Activated CD4-positive, alpha-beta memory T cell treated with anti-CD3 and anti-CD28 coated beads for 36 hours (primary cell): ENCODE measurements at regions not wholly inside any gene's neighbourhood (a gene's known extent, or its start where the extent isn't known, plus 50 kb on each side); places are given as distances from the start of the nearest gene placed in this dataset.

Source experiments
- CTCF ChIA-PET: fragments of 350-600 bp; sonication (Branson Sonifier 250); formaldehyde crosslinking; loops from one replicate; lab custom pipeline; 2021; ENCODE audit warnings: antibody characterized with exemption, inconsistent platforms; lab: Charles Lee
- POLR2A ChIA-PET: fragments of 350-600 bp; sonication (Branson Sonifier 250); formaldehyde crosslinking; loops from one replicate; lab custom pipeline; 2021; ENCODE audit warnings: antibody characterized with exemption; lab: Charles Lee
- DNase-seq: peaks from one replicate; pipeline ENCODE4 v3.0.0-alpha.2; 2020
- H3K27ac Mint-ChIP-seq: one replicate; pipeline ENCODE4 v1.8.0; 2021; ENCODE audit warnings: mixed read lengths
- H3K27me3 Mint-ChIP-seq: one replicate; pipeline ENCODE4 v1.8.0; 2021; ENCODE audit warnings: mixed read lengths
- H3K36me3 Mint-ChIP-seq: one replicate; pipeline ENCODE4 v1.8.0; 2021; ENCODE audit warnings: mixed read lengths
- H3K4me1 Mint-ChIP-seq: one replicate; pipeline ENCODE4 v1.8.0; 2021; ENCODE audit warnings: low read depth, mixed read lengths
- H3K4me3 Mint-ChIP-seq: one replicate; pipeline ENCODE4 v1.8.0; 2021; ENCODE audit warnings: mild to moderate bottlenecking, mixed read lengths
- H3K9me3 Mint-ChIP-seq: one replicate; pipeline ENCODE4 v1.8.0; 2021; ENCODE audit warnings: mixed read lengths
- intact Hi-C: fragments of 100-400 bp; cut with micrococcal nuclease; formaldehyde crosslinking; loops from one replicate; pipeline ENCODE4 v1.15.1; 2023

GRCh38 chr2:7989823-7990222 is 692.0 kb upstream of the ID2 start:
- Mint-ChIP-seq H3K27me3 (peaks cover 9% of the 10 kb centered on the region), H3K27ac (no peak overlapping the region), H3K4me3 (no peak overlapping the region), H3K4me1 (peaks cover 11% of the 10 kb centered on the region), H3K9me3 (no peaks in the 10 kb centered on the region), H3K36me3 (no peaks in the 10 kb centered on the region)
- ChIA-PET CTCF (no interaction called here), POLR2A (no interaction called here)
- intact Hi-C loops, result no loop called here
- DNase-seq, result no peak

DNA sequence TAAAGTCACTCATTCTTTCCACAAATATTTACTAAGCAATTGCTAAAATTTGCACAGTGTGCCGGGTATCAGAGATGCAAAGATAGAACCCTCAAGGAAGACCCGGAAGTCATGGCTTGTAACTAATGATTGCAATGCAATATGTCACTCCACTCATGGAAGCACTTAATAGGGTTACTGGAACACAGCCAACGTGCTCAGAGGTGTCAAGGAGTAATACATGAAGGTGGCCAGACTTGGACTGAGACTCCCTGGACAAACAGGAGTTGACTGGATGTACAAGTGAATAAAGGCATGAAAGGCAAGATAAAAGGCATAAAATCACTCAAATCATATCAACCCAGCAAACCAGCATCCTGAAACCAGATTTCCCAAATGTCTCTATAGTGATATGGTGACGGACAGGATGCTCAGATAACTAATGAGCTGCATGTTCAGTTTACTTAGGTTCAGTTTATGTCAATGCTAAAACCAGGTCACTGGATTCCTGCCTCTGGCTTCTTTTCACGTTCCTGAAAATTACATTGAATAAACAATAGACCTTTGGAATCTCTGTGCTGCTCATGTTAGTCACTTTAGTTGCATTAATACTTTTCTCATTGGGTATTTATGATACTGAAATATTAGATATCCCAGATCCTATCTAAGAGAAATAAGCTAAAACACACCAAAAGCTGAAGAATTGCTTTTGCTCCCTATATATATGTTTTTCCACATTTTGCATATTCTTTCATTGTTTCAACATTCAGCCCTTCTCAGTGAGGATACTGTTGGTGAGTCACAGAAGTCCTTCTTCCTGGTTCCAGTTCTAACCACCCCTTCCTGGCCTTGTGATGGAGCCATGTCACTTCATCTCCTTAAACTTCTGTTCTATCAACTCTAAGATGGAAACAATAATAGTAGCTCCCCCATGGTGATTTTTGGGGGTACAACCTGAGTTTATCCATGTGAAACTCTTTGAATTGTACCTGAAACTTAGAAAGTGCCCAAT is 688.9 kb upstream of the ID2 start:
- ChIA-PET CTCF (no interaction called here), POLR2A (interaction anchor here (0.7 kb wide), 1 partner anchor 21 kb away, joined by 3 read pairs; no protein-coding TSS in a partner anchor)
- peaks cover 9% of the 10 kb centered on the region for H3K4me1 Mint-ChIP-seq
- no peak overlapping the region for H3K4me3 Mint-ChIP-seq
- intact Hi-C loops, result no loop called here
- H3K27ac Mint-ChIP-seq, result no peak overlapping the region
- no peaks in the 10 kb centered on the region for H3K9me3 Mint-ChIP-seq
- DNase-seq, result no peak
- H3K36me3 Mint-ChIP-seq, result no peaks in the 10 kb centered on the region
- peaks cover 4% of the 10 kb centered on the region for H3K27me3 Mint-ChIP-seq

- H3K36me3 Mint-ChIP-seq, result no peaks in the 10 kb centered on the region
- CTCF ChIA-PET, result no interaction called here
- peaks cover 9% of the 10 kb centered on the region for H3K4me1 Mint-ChIP-seq
- no peak for DNase-seq
- no peak overlapping the region for H3K4me3 Mint-ChIP-seq
- no peaks in the 10 kb centered on the region for H3K9me3 Mint-ChIP-seq
- intact Hi-C loops, result no loop called here
- no peak overlapping the region for H3K27ac Mint-ChIP-seq
- POLR2A ChIA-PET, result no interaction called here
- H3K27me3 Mint-ChIP-seq, result peaks cover 4% of the 10 kb centered on the region
These were observed 687.4 kb upstream of the ID2 start for GRCh38 chr2:7994397-7994951.

GRCh38 chr2:7997279-7997678 is 684.6 kb upstream of the ID2 start:
- Mint-ChIP-seq H3K36me3 (no peaks in the 10 kb centered on the region), H3K27ac (no peak overlapping the region), H3K27me3 (no peaks in the 10 kb centered on the region), H3K4me3 (no peak overlapping the region), H3K4me1 (peaks cover 9% of the 10 kb centered on the region), H3K9me3 (no peaks in the 10 kb centered on the region)
- DNase-seq, result no peak
- intact Hi-C loops, result no loop called here
- CTCF ChIA-PET, result no interaction called here
- POLR2A ChIA-PET, result no interaction called here

DNA sequence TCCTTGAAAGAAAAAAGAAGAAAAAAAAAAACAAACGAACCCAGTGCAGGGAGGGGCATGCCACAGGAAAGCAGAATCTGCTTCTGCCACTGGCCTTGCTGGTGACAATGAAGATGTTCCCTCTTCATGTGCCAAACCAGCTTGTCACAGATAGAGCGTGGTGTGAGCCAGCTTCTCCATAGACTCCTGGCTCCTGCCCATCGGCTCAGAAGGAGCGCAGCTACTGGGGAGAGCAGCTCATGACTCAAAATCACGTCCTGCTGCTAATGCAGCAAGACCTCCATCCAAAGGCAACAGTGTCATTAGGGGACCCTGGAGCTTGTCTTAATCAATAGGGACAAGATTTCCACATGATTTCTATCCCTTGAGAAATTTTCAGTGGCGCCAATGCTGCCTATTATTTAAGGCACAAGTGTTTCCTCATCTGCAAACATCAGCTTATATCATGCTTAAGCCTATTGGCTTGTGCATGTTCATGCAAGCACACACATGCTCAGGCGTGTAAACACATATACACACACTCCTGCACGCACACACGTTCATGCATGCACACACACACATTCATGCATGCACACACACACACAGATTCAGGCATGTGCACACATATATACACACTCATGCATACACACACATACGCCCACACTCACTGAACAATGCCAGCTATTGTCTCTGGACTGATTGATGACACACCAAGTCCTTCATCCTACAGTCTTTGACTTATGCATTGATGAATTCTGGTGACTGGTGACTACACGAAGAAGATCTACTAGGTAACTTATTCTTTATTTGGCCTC is 682.0 kb upstream of the ID2 start:
- no peaks in the 10 kb centered on the region for H3K9me3 Mint-ChIP-seq
- H3K4me1 Mint-ChIP-seq, result peaks cover 12% of the 10 kb centered on the region
- ChIA-PET CTCF (no interaction called here), POLR2A (no interaction called here)
- no peak overlapping the region for H3K27ac Mint-ChIP-seq
- H3K27me3 Mint-ChIP-seq, result no peaks in the 10 kb centered on the region
- DNase-seq, result no peak
- intact Hi-C loops, result loop anchor here (2.0 kb wide), 1 partner anchor 25 kb away; no protein-coding TSS in a partner anchor
- H3K4me3 Mint-ChIP-seq, result no peak overlapping the region
- H3K36me3 Mint-ChIP-seq, result no peaks in the 10 kb centered on the region

DNA sequence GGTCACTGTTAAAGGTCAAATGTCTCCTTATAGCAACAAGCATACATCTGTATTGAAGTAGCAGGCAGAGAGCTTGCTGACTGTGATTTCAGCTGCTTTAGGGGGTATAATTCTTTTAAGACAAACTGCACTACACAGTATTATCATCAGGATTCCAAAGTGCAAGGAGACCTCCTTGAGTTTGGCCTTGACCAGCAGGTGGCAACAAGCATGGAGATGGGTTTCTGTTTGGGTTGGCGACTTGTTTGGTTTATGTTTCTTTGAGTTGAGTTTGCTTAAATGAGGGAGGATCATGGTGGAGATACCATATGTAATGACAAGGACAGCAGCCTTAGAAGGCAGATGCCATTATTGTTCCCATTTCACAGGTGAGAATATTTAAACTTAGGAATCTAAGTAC is 681.0 kb upstream of the ID2 start:
- H3K4me1 Mint-ChIP-seq, result peaks cover 10% of the 10 kb centered on the region
- H3K9me3 Mint-ChIP-seq, result no peaks in the 10 kb centered on the region
- no peaks in the 10 kb centered on the region for H3K27me3 Mint-ChIP-seq
- H3K36me3 Mint-ChIP-seq, result no peaks in the 10 kb centered on the region
- ChIA-PET CTCF (no interaction called here), POLR2A (no interaction called here)
- no peak overlapping the region for H3K27ac Mint-ChIP-seq
- intact Hi-C loops, result no loop called here
- H3K4me3 Mint-ChIP-seq, result no peak overlapping the region
- DNase-seq, result no peak

DNA sequence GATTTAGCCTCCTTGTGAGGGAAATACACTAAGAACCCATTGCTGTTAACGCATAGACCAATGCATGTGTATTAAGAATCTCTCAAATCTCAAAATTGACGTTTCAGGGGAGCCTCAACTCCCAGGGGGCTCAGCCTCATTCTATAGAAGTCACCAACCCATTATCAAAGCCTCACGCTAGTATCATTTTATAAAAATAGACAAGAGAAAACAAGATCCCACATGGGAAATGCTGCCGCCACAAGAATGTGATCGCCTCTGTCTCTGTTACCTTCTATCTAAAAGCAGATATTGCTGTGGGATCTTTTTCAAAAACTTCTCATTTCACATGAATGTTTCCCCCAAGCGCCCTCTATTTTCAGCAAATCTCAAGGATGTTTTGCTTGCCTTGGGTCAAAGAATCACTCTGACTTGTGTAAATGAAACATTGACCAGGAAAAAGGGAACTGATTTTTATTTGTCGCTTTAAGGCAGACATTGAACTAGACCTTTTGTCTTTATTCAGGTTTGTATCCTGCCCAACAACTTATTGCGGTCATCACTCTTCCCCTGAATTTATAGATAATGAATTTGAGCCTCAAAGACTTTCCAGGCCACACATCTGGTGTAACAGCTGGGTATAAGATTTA is 679.0 kb upstream of the ID2 start:
- H3K27ac Mint-ChIP-seq, result no peak overlapping the region

GRCh38 chr2:8003462-8004075 is 678.3 kb upstream of the ID2 start:
- no peaks in the 10 kb centered on the region for H3K36me3 Mint-ChIP-seq
- peaks cover 4% of the 10 kb centered on the region for H3K4me1 Mint-ChIP-seq
- ChIA-PET CTCF (no interaction called here), POLR2A (no interaction called here)
- no peaks in the 10 kb centered on the region for H3K27me3 Mint-ChIP-seq
- no peaks in the 10 kb centered on the region for H3K9me3 Mint-ChIP-seq
- no peak overlapping the region for H3K4me3 Mint-ChIP-seq
- intact Hi-C loops, result no loop called here
- H3K27ac Mint-ChIP-seq, result no peak overlapping the region
- DNase-seq, result no peak

More for the DNA sequence above, 679.0 kb upstream of the ID2 start:
- ChIA-PET CTCF (no interaction called here), POLR2A (no interaction called here)
- DNase-seq, result no peak
- H3K9me3 Mint-ChIP-seq, result no peaks in the 10 kb centered on the region
- no peaks in the 10 kb centered on the region for H3K27me3 Mint-ChIP-seq
- no peaks in the 10 kb centered on the region for H3K36me3 Mint-ChIP-seq
- intact Hi-C loops, result no loop called here
- H3K4me3 Mint-ChIP-seq, result no peak overlapping the region
- H3K4me1 Mint-ChIP-seq, result peaks cover 4% of the 10 kb centered on the region

GRCh38 chr2:8004250-8004681 is 677.6 kb upstream of the ID2 start:
- no peak for DNase-seq
- CTCF ChIA-PET, result interaction anchor here (1.0 kb wide), 1 partner anchor 541 kb away, joined by 3 read pairs; no protein-coding TSS in a partner anchor
- Mint-ChIP-seq H3K36me3 (no peaks in the 10 kb centered on the region), H3K27me3 (no peaks in the 10 kb centered on the region), H3K27ac (no peak overlapping the region), H3K4me3 (no peak overlapping the region), H3K9me3 (no peaks in the 10 kb centered on the region), H3K4me1 (peaks cover 4% of the 10 kb centered on the region)
- intact Hi-C loops, result no loop called here
- POLR2A ChIA-PET, result no interaction called here

GRCh38 chr2:8006181-8006580 is 675.7 kb upstream of the ID2 start:
- intact Hi-C loops, result no loop called here
- POLR2A ChIA-PET, result no interaction called here

DNA sequence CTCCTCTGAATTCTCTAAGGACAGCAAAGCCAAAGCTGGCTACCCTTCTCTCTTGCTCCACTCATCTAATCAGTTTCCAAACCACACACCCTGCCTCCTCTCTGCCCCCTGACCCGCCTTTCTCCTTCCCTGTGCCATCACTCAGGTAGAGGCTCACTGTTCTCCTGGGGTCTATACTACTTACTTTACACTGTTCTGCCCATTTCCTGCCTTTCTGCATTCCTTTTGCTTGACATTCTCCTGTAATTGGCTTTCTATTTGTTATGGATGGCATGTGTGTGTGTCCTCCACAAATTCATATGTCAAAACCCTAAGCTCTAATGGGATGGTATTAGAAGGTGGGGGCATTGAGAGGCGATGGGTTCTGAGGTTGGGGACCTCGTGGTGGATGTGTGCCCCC is 675.2 kb upstream of the ID2 start:
- peaks cover 4% of the 10 kb centered on the region for H3K4me1 Mint-ChIP-seq
- intact Hi-C loops, result no loop called here
- H3K4me3 Mint-ChIP-seq, result no peak overlapping the region
- POLR2A ChIA-PET, result no interaction called here
- H3K27ac Mint-ChIP-seq, result no peak overlapping the region
- DNase-seq, result no peak
- H3K36me3 Mint-ChIP-seq, result no peaks in the 10 kb centered on the region
- no peaks in the 10 kb centered on the region for H3K27me3 Mint-ChIP-seq
- CTCF ChIA-PET, result no interaction called here
- H3K9me3 Mint-ChIP-seq, result no peaks in the 10 kb centered on the region

More at GRCh38 chr2:8006181-8006580, 675.7 kb upstream of the ID2 start:
- Mint-ChIP-seq H3K9me3 (no peaks in the 10 kb centered on the region), H3K36me3 (no peaks in the 10 kb centered on the region), H3K4me3 (no peak overlapping the region), H3K27me3 (no peaks in the 10 kb centered on the region), H3K27ac (no peak overlapping the region), H3K4me1 (peaks cover 4% of the 10 kb centered on the region)
- CTCF ChIA-PET, result no interaction called here
- DNase-seq, result no peak
